HEK293 (cell line): ENCODE measurements at regions not wholly inside any gene's neighbourhood (a gene's known extent, or its start where the extent isn't known, plus 50 kb on each side); places are given as distances from the start of the nearest gene placed in this dataset.

Source experiments
- KLF10 ChIP-seq: fragments of 450-650 bp; IDR thresholded peaks from 2 replicates; pipeline ENCODE4 v1.5.1; 2018; ENCODE audit warnings: missing biosample characterization, mild to moderate bottlenecking, missing genetic modification characterization
- ZNF146 ChIP-seq: fragments of 450-650 bp; formaldehyde crosslinking; IDR thresholded peaks from 2 replicates; pipeline ENCODE4 v1.5.1; 2016; ENCODE audit warnings: missing biosample characterization, missing genetic modification characterization
- ZNF19 ChIP-seq: fragments of 450-650 bp; formaldehyde crosslinking; IDR thresholded peaks from 2 replicates; pipeline ENCODE4; 2016; ENCODE audit warnings: missing biosample characterization, missing genetic modification characterization, low read depth
- ZNF223 ChIP-seq: fragments of 450-650 bp; formaldehyde crosslinking; IDR thresholded peaks from 2 replicates; pipeline ENCODE4 v1.5.1; 2016; ENCODE audit warnings: missing biosample characterization, missing genetic modification characterization
- ZNF26 ChIP-seq: fragments of 450-650 bp; formaldehyde crosslinking; IDR thresholded peaks from 2 replicates; pipeline ENCODE4 v1.5.1; 2016; ENCODE audit warnings: missing biosample characterization, missing genetic modification characterization
- ZNF785 ChIP-seq: fragments of 450-650 bp; formaldehyde crosslinking; IDR thresholded peaks from 2 replicates; pipeline ENCODE4 v1.5.1; 2016; ENCODE audit warnings: missing biosample characterization, missing genetic modification characterization
- TF ChIP-seq, protein P1 (sequence below): fragments of 450-650 bp; formaldehyde crosslinking; IDR thresholded peaks from 2 replicates; pipeline ENCODE4 v1.5.1; 2016; ENCODE audit warnings: missing biosample characterization, missing genetic modification characterization

DNA sequence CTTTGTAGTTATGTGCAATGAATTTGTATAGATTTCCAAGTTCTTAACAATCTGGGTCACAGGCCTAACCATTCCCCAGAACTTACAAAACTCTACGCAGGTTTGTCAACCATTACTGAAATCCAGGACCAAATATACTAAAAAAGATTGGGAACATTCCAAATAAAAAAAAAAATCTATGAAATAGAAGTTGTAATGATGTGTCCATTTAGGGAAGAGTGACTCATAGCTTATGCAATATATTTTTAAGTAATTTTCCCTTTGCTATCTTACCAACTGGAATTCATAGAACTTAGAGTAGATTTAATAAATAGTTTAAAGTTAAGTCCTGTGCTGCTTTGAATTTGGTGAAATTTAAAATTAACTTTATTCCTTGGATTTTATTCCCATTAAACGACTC, 393.2 kb downstream of the PMP22 start:
- TF ChIP-seq ZNF146 (tag by site-specific recombination) = no peak
- TF ChIP-seq, protein P1, sequence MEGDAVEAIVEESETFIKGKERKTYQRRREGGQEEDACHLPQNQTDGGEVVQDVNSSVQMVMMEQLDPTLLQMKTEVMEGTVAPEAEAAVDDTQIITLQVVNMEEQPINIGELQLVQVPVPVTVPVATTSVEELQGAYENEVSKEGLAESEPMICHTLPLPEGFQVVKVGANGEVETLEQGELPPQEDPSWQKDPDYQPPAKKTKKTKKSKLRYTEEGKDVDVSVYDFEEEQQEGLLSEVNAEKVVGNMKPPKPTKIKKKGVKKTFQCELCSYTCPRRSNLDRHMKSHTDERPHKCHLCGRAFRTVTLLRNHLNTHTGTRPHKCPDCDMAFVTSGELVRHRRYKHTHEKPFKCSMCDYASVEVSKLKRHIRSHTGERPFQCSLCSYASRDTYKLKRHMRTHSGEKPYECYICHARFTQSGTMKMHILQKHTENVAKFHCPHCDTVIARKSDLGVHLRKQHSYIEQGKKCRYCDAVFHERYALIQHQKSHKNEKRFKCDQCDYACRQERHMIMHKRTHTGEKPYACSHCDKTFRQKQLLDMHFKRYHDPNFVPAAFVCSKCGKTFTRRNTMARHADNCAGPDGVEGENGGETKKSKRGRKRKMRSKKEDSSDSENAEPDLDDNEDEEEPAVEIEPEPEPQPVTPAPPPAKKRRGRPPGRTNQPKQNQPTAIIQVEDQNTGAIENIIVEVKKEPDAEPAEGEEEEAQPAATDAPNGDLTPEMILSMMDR (tag by site-specific recombination) = no peak
- TF ChIP-seq KLF10 (tag by site-specific recombination) = no peak
- TF ChIP-seq ZNF19 (tag by site-specific recombination) = no peak
- TF ChIP-seq ZNF26 (tag by site-specific recombination) = no peak
- no peak for TF ChIP-seq ZNF785 (tag by site-specific recombination)
- TF ChIP-seq ZNF223 (tag by site-specific recombination) = no peak
